Frontal cortex (tissue), 3 donors: ENCODE measurements at regions not wholly inside any gene's neighbourhood (a gene's known extent, or its start where the extent isn't known, plus 50 kb on each side); places are given as distances from the start of the nearest gene placed in this dataset.

ENCODE experiments used
- DNase-seq, 2 donors: peaks; one replicate each; pipeline ENCODE4 v3.0.0; 2012; ENCODE audit warnings: low spot score in 2 of 2
- FAIRE-seq: peaks from 2 replicates; lab custom pipeline; 2012; peaks lifted over from hg19 to GRCh38; lab: Jason Lieb, UNC
- donor health status: control.
- donor health status: control.
- donor health status: control.

DNA sequence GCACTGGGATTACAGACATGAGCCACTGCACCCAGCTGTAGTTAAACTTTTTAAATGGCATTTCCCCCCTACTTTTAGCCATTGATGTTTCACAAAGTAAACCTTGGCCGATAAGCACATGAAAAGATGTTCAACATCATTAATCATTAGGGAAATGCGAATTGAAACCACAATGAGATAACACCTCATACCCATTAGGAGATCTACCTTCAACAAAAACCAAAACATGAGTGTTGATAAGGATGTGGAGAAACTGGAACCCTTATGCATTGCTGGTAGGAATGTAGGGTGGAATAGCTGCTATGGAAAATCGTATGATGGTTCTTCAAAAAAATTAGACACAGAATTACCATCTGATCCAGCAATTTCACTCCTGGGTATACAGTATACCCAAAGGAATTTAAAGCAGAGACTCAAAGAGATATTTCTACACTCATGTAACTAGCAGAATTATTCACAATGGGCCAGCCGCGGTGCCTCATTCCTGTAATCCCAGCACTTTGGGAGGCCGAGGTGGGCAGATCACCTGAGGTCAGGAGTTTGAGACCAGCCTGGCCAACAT is 286.5 kb upstream of the JARID2 start:
- no peak for FAIRE-seq
- no peak for DNase-seq

DNA sequence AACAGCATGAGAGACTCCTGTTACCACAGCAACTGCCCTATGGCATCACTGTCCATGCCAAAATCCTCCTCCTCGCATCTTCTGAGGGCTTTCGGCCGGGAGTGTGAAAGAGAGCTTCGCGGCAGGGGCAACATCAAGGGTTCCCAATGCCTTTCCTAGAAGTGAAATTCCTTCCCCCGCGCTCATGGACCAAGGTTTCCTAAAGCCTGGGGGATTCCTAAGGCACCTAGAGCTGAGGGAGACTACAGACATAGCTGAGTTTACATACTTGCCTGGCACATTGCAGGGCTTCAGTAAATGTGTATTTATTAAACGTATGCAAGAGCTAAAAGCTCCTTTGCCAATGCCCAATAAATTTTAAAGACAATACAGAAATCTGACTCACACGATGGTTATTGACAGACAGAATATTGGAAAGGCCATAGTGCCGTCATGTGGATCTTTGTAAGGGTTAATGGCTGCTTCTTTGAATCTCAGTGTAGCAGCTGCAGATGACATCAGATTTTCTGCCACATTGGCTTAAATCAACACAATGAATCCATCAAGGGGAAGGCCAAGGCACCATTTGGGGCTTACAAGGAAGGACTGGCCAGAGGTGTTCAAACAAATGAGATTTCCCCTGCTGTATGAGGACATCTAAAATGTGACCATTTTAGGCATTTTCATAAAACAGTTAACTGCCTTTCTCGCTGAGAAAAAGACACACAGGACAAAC is 281.2 kb upstream of the JARID2 start:
- FAIRE-seq (no peak), DNase-seq (no peak)

DNA sequence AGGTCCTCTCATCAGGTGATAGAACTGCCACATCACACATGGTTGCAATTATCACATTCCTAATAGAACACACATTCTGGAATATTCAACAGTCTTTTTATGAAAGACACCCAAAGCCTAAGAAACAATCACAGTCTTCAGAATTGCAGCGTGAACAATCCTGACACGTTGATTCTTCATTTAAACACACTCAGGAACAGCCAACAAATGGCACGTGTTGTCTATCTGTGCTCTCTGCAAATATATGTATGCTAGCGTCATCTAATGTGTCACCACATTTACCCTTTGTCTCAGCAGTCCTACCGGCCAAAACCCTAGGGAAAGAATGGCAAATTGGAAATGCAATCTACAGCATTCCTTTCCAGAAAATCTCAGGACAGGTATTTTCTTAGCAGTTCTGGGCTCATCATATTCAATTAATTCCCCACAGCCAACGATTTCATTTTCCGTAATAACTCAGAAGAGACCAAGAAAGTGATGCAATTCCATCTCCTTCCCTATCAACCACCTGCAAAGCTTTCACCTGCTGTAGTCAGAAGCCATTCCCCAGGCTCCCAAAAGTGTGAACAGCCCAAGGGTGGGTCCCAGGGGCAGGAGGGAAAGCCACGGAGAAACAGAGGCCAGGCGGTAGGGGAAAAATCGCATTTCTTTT is 280.3 kb upstream of the JARID2 start:
- no peak for DNase-seq
- FAIRE-seq = no peak

DNA sequence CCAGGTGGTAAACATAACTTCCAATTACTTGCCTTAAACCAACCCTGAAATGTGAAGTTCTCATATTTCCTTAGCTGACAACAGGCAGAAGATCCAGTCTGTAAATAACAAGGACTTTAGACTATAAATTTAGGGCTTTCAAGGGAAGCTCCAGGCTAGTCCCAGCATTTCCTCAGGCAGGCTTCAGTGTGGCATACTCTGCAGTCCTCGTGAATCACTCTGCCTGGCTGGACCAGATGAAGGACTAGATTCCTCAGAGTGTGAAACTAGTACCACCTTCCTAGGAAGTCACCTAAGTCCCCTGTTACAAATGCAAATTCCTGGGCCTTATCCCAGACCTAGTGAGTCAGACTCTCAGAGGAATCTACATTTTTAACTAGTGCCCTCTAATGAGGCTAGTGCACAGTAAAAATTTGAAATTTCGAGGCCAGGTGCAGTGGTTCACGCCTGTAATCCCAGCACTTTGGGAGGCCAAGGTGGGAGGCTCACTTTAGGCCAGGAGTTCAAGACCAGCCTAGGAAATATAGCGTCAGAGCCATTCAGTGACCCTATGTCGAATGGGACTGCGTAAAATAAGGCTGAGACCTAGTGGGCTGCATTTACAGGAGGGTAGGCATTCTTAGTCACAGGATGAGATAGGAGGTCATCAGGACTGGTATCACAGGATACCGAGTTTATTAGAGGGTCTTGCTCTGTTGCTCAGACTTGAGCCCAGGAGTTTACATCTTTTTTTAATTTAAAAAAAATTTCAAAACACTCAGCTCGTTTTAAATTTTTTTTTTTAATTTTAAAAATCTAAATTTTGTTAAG is 279.6 kb upstream of the JARID2 start:
- no peak for FAIRE-seq
- no peak for DNase-seq

DNA sequence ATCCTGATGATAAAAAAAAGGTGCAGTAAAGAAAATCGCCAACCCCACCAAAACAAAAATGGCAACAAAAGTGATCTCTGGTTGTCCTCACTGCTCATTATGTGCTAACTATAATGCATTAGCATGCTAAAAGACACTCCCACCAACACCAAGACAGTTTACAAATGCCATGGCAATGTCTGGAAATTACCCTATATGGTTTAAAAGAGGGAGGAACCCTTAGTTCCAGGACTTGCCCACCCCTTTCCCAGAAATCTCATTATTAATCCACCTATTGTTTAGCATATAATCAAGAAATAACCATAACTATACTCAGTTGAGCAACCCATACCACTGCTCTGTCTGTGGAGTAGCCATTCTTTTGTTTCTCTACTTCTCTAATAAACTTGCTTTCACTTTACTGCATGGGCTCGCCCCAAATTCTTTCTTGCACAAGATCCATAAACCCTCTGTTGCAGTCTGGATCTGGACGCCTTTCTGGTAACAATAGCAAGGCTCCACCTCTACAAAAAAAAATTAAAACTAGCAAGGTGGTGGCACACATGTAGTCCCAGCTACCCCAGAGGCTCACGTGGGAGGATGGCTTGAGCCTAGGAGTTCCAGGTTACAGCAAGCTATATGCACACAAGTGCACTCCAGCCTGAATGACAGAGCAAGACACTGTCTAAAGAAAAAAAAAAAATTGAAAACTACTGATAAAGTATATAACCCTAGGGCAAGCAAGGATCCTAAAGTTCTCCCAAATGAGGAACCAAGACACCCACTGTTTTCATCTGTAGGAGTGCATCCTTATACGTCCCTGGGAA is 278.8 kb upstream of the JARID2 start:
- DNase-seq = no peak
- FAIRE-seq = no peak

DNA sequence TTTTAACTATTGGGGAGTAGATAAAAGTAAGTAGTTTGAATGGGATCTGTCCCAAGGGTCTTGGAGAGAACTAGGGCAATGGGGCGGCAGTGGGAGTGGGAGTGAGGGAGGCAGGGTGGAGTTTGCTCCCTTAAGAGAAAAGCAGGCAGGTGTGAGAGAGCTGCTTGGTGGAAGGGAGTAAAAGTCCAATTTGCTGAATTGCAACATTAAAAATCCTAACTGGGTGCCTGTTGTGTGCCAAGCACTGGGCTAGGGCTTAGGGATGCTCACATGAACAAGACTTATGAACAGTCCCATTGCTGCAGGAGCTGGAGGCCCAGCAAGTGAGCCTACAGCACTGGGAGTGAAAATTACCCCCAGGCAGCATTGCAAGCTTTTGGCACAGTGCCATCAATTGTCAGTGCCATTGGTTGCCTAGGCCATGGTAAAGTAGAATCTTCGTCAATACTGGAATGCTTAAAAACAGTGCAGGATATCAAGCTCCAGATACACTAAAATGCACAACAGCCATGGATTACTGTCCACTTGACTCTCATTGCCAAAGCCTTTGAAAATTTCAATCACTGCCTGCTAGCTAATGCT is 277.7 kb upstream of the JARID2 start:
- DNase-seq (no peak), FAIRE-seq (no peak)

DNA sequence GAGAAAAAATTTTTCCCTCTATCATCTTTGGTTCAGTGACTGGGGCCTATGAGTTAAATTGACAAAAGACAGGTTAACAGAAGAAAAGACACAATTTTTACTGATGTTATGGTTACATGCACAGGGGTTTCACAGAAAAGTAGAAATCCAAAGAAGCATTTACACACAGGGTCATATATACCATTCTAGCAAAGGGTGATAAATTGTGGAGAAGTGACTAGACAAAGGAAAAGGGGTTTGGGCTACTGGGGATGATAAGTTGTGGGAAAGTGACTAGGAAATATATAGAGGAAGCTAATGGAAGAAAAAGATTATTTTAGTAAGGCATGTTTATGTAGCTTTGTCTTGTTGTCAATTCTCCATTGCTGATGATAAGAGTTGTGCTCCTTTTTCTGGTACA is 276.7 kb upstream of the JARID2 start:
- FAIRE-seq = no peak
- no peak for DNase-seq

DNA sequence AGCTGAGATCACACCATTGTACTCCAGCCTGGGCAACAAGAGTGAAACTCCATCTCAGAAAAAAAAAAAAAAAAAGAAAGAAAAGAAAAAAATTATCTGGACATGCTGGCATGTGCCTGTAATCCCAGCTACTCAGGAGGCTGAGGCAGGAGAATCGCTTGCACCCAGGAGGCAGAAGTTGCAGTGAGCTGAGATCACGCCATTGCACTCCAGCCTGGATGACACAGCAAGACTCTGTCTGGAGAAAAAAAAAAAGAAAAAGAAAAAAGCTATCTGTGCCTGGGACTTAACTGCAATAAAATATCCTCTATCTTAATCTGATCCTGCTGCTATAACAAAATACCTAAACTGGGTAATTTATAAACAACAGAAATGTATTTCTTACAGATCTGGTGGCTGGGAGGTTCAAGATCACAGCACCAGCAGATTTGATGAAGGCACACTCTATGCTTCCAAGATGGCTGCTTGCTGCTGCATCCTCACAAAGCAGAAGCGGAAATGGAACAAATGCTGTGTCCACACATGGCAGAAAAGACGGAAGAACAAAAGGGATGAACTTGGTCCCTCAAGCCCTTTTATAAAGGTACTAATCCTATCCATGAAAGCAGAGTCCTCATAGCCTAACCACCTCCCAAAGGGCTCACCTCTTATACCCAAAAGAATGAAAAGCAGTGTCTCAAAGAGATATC is 273.3 kb upstream of the JARID2 start:
- FAIRE-seq = no peak
- DNase-seq = no peak

DNA sequence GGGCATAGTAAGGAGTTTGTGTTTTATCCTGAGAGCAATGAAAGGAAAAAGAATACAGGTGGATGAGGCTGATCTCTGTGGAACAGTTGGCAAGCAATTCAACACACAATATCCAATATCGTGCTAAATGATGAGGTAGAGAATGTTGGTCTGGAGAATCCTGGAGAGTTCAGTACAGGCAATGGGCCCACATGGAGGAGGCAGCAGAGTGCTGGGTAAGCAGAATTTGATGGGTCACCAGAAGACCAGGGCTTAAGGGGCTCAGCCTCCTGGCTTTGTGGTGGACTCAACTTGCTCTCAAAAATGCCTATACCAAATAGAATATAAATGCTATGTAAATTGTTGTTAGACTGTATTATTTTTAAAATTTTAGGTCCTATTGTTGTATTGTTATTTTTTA is 271.5 kb upstream of the JARID2 start:
- FAIRE-seq (no peak), DNase-seq (no peak)

DNA sequence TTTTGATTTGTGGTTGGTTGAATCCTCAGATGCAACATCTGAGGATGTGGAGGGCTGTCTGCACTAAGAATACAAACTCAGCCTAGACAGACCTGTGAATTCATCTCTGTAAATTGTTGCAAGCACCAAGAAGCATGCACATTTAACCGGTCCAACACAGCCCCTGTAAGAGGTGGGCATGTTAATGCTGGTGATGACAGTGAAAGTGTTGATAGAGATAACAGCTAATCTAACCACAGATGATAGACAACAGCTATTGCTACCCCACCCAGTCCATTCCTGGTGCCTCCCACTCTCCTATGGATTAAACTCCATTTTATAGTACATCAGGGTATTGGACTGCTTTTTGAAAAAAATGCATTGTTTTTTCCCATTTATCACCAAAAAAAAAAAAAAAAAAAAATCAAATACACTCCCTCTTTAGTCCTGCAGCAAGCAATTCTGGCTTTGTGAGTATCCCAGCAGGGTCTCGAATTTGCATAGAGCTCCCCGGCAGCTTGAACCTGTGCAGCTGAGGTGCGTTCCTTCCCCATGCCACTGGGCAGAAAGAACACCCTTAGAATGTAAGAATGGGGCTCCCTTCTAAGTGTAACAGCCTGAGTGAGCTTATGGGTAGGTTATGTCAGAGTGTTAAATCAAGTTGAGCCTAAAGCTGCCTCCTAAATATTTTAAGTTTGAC is 270.9 kb upstream of the JARID2 start:
- DNase-seq (no peak), FAIRE-seq (no peak)

DNA sequence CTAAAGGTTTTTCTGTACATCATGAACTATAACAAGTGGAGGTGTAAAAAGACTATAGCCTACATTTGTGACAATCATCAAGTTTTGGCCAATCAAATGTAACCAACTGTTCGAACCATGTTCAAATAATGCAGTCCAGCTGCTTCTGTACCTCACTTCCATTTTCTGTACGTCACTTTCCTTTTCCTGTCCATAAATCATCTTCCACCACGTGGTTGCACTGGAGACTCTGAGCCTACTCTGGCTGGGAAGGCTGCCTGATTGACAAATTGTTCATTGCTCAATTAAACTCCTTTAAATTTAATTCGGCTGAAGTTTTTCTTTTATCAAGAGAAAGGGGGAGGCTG is 270.4 kb upstream of the JARID2 start:
- no peak for DNase-seq
- FAIRE-seq = no peak

DNA sequence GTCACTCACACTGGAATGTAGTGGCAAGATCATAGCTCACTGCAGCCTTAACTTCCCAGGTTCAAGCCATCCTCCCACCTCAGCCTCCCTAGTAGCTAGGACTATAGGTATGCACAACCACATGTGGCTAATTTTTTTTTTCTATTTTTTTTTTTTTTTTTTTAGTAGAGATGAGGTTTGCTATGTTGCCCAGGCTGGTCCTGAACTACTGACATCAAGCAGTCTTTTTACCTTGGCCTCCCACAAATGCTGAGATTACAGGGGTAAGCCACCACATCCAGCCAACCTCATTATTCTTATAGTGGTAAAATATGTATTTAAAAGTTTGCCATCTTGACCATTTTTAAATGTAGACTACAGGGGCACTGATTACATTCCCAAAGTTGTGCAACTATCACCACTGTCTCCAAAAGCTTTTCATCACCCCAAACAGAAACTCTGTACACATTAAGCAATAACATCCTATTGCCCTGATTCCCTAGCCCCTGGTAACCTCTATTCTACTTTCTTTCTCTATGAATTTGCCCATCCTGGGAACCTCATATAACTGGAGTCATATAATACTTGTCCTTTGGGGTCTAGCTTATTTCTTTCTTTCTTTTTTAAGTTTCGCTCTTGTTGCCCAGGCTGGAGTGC is 268.0 kb upstream of the JARID2 start:
- DNase-seq = no peak
- no peak for FAIRE-seq

DNA sequence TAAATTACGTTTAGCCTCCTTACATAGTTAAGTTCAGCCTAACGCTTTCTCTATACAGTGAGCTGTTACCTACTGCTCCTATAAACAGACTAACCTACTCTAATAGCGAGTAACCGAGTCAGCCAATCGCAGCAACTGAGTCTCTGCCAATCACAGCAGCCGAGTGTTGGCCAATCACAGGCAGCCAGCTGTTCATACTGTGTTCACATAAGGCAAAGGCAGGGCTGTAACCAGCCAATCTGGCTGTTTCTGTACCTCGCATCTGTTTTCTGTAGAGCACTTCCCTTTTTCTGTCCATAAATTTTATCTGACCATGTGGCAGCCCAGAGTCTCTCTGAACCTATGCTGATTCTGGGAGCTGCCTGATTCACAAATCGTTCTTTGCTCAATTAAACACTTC is 263.9 kb upstream of the JARID2 start:
- FAIRE-seq = no peak

DNA sequence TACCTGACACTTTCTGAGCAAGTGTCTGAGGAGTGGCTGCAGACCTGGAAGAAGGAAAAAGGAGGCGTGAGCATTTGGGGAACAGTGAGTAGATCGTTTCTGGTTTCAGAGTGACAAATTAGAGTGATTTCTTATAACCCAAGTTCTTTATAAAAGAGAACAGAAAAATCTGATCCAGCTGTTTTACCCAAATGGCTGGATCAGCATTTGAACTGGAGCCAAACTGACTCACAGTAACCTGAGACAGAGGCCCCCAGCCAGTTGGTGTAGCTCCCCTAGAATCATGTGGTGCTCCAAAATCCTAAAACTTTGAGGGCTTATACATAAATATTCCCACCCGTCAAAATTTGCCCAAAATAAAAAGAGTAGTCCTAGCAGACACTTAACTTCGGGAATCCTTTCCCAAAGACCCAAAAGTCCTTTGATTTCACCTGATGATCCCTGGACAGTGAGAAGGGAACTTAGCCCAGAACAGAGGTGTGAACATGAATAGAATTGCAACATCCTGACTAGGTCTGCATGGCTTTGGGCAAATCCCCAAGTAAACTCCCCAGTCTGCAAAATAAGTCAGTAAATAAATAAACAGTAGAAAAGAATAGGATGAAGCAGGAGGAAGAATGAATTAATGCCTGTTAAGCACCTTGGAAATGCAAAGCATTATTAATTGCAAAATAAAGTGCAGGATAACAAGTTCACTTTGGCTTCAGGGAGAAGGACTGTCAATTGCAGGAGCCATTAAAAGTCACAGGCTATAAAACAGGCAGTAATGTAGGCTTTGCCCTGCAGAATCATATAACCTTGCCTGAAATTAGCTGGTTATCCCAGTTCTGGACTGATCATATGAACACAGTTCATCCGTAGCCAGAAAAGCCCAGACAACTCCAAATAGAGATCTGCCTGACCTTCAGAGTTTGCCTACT is 262.0 kb upstream of the JARID2 start:
- no peak for DNase-seq
- FAIRE-seq = no peak

More for the DNA sequence above, 263.9 kb upstream of the JARID2 start:
- DNase-seq = no peak

DNA sequence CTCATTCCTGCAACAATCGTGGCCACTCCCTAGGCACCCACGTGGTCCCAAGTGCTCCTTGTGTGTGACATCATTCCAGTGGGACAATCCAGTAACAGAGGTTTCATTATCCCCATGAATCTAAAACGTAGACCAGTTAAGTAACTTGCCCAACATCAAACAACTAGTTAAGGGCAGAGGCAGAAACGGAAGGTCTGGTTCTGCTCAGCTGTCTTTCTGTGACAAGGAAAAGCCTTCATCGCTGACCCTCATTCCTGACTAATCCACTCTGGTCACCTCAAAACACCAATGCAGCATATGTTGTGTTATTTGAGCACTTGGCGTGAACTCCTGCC is 261.4 kb upstream of the JARID2 start:
- FAIRE-seq (no peak), DNase-seq (no peak)

DNA sequence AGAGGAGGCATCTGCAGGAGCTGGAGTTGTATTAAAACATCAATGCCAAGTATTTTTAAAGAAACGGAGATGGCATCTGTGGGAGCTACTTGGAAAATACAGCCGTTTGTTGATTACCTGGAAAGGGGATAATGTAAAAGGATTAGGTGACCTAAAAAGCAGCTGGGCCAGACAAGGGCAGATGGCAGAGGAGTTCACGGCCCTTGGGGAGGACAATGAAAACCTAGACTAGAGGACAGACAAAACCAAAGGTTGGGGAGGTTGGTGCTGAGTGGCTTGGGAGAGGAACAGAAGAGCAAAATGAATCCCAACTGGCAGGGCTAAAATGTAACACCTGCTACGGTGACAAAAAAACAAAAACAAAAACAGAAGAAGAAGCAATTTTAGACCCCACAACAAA is 260.5 kb upstream of the JARID2 start:
- DNase-seq = no peak
- no peak for FAIRE-seq

DNA sequence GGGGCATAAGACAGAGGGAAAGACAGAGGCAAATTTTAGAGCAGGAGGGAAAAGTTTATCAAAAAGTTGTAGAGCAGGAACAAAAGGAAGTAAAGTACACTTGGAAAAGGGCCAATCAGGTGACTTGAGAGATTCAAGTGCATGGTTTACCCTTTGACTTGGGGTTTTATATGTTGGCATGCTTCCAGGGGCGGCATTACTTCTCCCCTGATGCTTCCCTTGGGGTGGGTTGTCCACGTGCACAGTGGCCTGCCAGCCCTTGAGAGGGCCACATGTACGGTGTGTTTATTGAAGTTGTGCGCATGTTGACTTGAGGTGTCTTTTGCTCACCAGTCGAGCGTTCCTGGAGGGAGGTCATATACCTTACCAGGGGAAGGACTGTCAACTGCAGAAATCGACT is 259.5 kb upstream of the JARID2 start:
- DNase-seq (no peak), FAIRE-seq (no peak)
